ENCODE measurements at regions not wholly inside any gene's neighbourhood (a gene's known extent, or its start where the extent isn't known, plus 50 kb on each side); places are given as distances from the start of the nearest gene placed in this dataset.

DNA sequence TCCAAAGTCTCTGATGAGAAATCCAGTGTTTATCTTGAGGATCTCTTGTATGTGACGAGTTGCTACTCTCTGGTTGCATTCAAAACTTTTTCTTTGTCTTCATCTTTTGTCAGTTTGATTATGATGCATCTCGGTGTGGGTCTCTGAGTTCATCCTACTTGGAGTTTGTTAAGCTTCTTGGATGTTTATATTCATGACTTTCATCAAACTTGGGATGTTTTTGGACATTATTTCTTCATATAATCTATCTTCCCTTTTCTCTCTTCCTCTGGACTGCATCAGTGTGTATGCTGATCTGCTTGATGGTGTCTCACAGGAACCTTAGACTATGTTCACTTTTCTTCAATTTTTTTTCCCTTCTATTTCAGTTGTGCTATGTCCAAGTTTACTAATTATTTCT is 320.4 kb downstream of the TLE3 start:
- DNase-seq = no peak
- ChIA-PET POLR2A (ENCODE audit: unreplicated experiment) (no interaction called here), CTCF (no interaction called here)
- no peaks in the 10 kb centered on the region for H3F3A ChIP-seq (ENCODE audit: insufficient read depth, low read depth)
- no peaks in the 10 kb centered on the region; the same call in 1 of the 2 replicates for H3K4me1 ChIP-seq (replicated peaks; ENCODE audit: insufficient read depth)
- no peaks in the 10 kb centered on the region for H3K9me3 ChIP-seq (ENCODE audit: insufficient read depth, low read depth)
- no peak overlapping the region for H3K4me3 ChIP-seq
- no peaks in the 10 kb centered on the region for H3K9me2 ChIP-seq (ENCODE audit: insufficient read depth)
- no peak overlapping the region for H2AFZ ChIP-seq
- TF ChIP-seq CTCF (conservative IDR thresholded peaks at IDR 0.05) = no peak
- TF ChIP-seq EZH2 (IDR thresholded peaks at IDR 0.05; ENCODE audit: low read depth) = no peak
- no peaks in the 10 kb centered on the region for H3K27me3 ChIP-seq (ENCODE audit: insufficient read depth, low read depth)
- BruUV-seq (replicated peaks) = no TSS peak
- no peaks in the 10 kb centered on the region for H3K79me2 ChIP-seq (ENCODE audit: low read depth)
- intact Hi-C loops (cut with micrococcal nuclease; ENCODE audit: unreplicated experiment) = no loop called here
- H4K20me1 ChIP-seq (ENCODE audit: insufficient read depth) = no peaks in the 10 kb centered on the region
- H3K4me2 ChIP-seq = no peak overlapping the region
- H3K36me3 ChIP-seq (ENCODE audit: low read depth) = no peaks in the 10 kb centered on the region
- H3K27ac ChIP-seq = no peak overlapping the region

- no peak overlapping the region for H3K27ac ChIP-seq
- peaks cover 5% of the 10 kb centered on the region for H3K4me1 ChIP-seq (replicated peaks; ENCODE audit: insufficient read depth)
- H3K9me2 ChIP-seq (ENCODE audit: insufficient read depth) = no peaks in the 10 kb centered on the region
- no peak for TF ChIP-seq CTCF (conservative IDR thresholded peaks at IDR 0.05)
- no peak for TF ChIP-seq EZH2 (IDR thresholded peaks at IDR 0.05; ENCODE audit: low read depth)
- no peak for DNase-seq
- H2AFZ ChIP-seq = no peak overlapping the region
- no peaks in the 10 kb centered on the region for H3K9me3 ChIP-seq (ENCODE audit: insufficient read depth, low read depth)
- H4K20me1 ChIP-seq (ENCODE audit: insufficient read depth) = no peaks in the 10 kb centered on the region
- H3K36me3 ChIP-seq (ENCODE audit: low read depth) = no peaks in the 10 kb centered on the region
- ChIA-PET CTCF (no interaction called here), POLR2A (ENCODE audit: unreplicated experiment) (no interaction called here)
- intact Hi-C loops (cut with micrococcal nuclease; ENCODE audit: unreplicated experiment) = no loop called here
- no peak overlapping the region for H3K4me3 ChIP-seq
- no peaks in the 10 kb centered on the region for H3K27me3 ChIP-seq (ENCODE audit: insufficient read depth, low read depth)
- H3F3A ChIP-seq (ENCODE audit: insufficient read depth, low read depth) = no peaks in the 10 kb centered on the region
- H3K79me2 ChIP-seq (ENCODE audit: low read depth) = no peaks in the 10 kb centered on the region
- no TSS peak for BruUV-seq (replicated peaks)
- no peak overlapping the region for H3K4me2 ChIP-seq
Measured at GRCh38 chr15:69780374-69780773, 317.3 kb downstream of the TLE3 start.

DNA sequence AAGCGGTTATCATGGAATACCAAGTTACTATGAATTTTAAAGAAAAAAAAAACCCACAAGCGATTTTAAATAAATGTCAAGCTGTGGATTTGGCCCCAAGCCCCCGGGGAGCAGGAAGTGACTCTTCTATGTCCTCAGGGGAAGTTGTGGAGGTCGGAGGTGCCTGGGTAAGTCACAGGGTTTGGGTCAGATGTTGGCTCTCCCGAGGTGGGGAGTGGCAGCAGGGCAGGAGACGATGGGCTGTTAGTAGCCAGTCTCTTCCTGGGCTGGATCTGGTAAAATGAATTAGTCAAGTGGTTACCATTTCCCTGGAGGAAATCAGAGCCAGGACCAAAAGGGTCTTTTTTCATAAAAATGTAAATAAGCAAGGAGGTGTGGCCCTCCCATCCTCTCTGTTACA is 316.7 kb downstream of the TLE3 start:
- no peak for DNase-seq
- Histone ChIP-seq H4K20me1 (ENCODE audit: insufficient read depth) (no peaks in the 10 kb centered on the region), H3K9me2 (ENCODE audit: insufficient read depth) (no peaks in the 10 kb centered on the region), H3K4me2 (no peak overlapping the region), H3F3A (ENCODE audit: insufficient read depth, low read depth) (no peaks in the 10 kb centered on the region), H3K27me3 (ENCODE audit: insufficient read depth, low read depth) (no peaks in the 10 kb centered on the region), H3K79me2 (ENCODE audit: low read depth) (no peaks in the 10 kb centered on the region), H3K27ac (no peak overlapping the region), H3K36me3 (ENCODE audit: low read depth) (no peaks in the 10 kb centered on the region), H3K4me1 (replicated peaks; ENCODE audit: insufficient read depth) (peaks cover 5% of the 10 kb centered on the region), H3K4me3 (no peak overlapping the region), H3K9me3 (ENCODE audit: insufficient read depth, low read depth) (no peaks in the 10 kb centered on the region), H2AFZ (no peak overlapping the region)
- TF ChIP-seq CTCF (conservative IDR thresholded peaks at IDR 0.05) = no peak
- ChIA-PET POLR2A (ENCODE audit: unreplicated experiment) (no interaction called here), CTCF (no interaction called here)
- intact Hi-C loops (cut with micrococcal nuclease; ENCODE audit: unreplicated experiment) = no loop called here
- BruUV-seq (replicated peaks) = no TSS peak

All from PC-9 (cell line).